ENCODE measurements at regions not wholly inside any gene's neighbourhood (a gene's known extent, or its start where the extent isn't known, plus 50 kb on each side); places are given as distances from the start of the nearest gene placed in this dataset.

- H3K4me1 ChIP-seq (ENCODE audit: control insufficient read depth in 1 of 2, insufficient read depth in 2 of 2, low read depth in 1 of 2, low read length in 1 of 2) = peaks cover 0 to 32% of the 10 kb centered on the region in 2 experiments; a peak in 2 of 4 replicates
- no peaks in the 10 kb centered on the region for H4K20me1 ChIP-seq (ENCODE audit: insufficient read depth)
- no peak overlapping the region for H3K4me3 ChIP-seq (ENCODE audit: low read depth in 2 of 2, low read length in 1 of 2)
- no peak overlapping the region for H2AFZ ChIP-seq (ENCODE audit: low read depth)
- no peak overlapping the region for H3K9ac ChIP-seq
- no peak for DNase-seq
- CTCF ChIA-PET = interaction anchor here (1.7 kb wide), 1 partner anchor 18 kb away, joined by 4 read pairs; no protein-coding TSS in a partner anchor
- H3K79me2 ChIP-seq (ENCODE audit: insufficient read depth) = no peaks in the 10 kb centered on the region
- H3K4me2 ChIP-seq = no peak overlapping the region
- H3K36me3 ChIP-seq (replicated peaks in 1 of 2; ENCODE audit: control insufficient read depth in 1 of 2, insufficient read depth in 2 of 2, low read length in 1 of 2) = no peaks in the 10 kb centered on the region
- H3F3A ChIP-seq (replicated peaks; ENCODE audit: insufficient read depth) = no peaks in the 10 kb centered on the region
- no peaks in the 10 kb centered on the region for H3K27me3 ChIP-seq (ENCODE audit: insufficient read depth)
- WGBS (ENCODE audit: low lambda C conversion rate) = 54% methylated on average over 2 of the region's 2 CpGs
- no peaks in the 10 kb centered on the region for H3K9me2 ChIP-seq
- POLR2A ChIA-PET = no interaction called here
- no peaks in the 10 kb centered on the region for H3K9me3 ChIP-seq
- TF ChIP-seq, protein P1, sequence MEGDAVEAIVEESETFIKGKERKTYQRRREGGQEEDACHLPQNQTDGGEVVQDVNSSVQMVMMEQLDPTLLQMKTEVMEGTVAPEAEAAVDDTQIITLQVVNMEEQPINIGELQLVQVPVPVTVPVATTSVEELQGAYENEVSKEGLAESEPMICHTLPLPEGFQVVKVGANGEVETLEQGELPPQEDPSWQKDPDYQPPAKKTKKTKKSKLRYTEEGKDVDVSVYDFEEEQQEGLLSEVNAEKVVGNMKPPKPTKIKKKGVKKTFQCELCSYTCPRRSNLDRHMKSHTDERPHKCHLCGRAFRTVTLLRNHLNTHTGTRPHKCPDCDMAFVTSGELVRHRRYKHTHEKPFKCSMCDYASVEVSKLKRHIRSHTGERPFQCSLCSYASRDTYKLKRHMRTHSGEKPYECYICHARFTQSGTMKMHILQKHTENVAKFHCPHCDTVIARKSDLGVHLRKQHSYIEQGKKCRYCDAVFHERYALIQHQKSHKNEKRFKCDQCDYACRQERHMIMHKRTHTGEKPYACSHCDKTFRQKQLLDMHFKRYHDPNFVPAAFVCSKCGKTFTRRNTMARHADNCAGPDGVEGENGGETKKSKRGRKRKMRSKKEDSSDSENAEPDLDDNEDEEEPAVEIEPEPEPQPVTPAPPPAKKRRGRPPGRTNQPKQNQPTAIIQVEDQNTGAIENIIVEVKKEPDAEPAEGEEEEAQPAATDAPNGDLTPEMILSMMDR (IDR thresholded peaks at IDR 0.05) = no peak
- TF ChIP-seq CHD2 (IDR thresholded peaks at IDR 0.05; ENCODE audit: low read length, partially characterized antibody) (no peak), MEF2A (IDR thresholded peaks at IDR 0.05; ENCODE audit: borderline replicate concordance, low read depth) (no peak), NRF1 (IDR thresholded peaks at IDR 0.05; ENCODE audit: low read depth, low read length) (no peak), SMC3 (IDR thresholded peaks at IDR 0.05; ENCODE audit: low read depth, low read length) (no peak), NFIC (IDR thresholded peaks at IDR 0.05; ENCODE audit: borderline replicate concordance) (no peak), FOXJ3 (CRISPR knock-in tag; IDR thresholded peaks at IDR 0.05) (no peak), MXI1 (IDR thresholded peaks at IDR 0.05; ENCODE audit: low read depth, low read length) (no peak), EZH2phosphoT487 (IDR thresholded peaks at IDR 0.05; ENCODE audit: borderline replicate concordance, low read depth) (no peak), EP300 (IDR thresholded peaks at IDR 0.05; ENCODE audit: borderline replicate concordance in 1 of 2, low read depth in 1 of 2, low read length in 1 of 2) (no peak), TAF1 (IDR thresholded peaks at IDR 0.05; ENCODE audit: borderline replicate concordance, low read depth, low read length) (no peak), PBX3 (IDR thresholded peaks at IDR 0.05) (no peak)
- TF ChIP-seq, protein P2, sequence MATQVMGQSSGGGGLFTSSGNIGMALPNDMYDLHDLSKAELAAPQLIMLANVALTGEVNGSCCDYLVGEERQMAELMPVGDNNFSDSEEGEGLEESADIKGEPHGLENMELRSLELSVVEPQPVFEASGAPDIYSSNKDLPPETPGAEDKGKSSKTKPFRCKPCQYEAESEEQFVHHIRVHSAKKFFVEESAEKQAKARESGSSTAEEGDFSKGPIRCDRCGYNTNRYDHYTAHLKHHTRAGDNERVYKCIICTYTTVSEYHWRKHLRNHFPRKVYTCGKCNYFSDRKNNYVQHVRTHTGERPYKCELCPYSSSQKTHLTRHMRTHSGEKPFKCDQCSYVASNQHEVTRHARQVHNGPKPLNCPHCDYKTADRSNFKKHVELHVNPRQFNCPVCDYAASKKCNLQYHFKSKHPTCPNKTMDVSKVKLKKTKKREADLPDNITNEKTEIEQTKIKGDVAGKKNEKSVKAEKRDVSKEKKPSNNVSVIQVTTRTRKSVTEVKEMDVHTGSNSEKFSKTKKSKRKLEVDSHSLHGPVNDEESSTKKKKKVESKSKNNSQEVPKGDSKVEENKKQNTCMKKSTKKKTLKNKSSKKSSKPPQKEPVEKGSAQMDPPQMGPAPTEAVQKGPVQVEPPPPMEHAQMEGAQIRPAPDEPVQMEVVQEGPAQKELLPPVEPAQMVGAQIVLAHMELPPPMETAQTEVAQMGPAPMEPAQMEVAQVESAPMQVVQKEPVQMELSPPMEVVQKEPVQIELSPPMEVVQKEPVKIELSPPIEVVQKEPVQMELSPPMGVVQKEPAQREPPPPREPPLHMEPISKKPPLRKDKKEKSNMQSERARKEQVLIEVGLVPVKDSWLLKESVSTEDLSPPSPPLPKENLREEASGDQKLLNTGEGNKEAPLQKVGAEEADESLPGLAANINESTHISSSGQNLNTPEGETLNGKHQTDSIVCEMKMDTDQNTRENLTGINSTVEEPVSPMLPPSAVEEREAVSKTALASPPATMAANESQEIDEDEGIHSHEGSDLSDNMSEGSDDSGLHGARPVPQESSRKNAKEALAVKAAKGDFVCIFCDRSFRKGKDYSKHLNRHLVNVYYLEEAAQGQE (IDR thresholded peaks at IDR 0.05; ENCODE audit: low read depth, low read length) = no peak
- TF ChIP-seq, protein P3, sequence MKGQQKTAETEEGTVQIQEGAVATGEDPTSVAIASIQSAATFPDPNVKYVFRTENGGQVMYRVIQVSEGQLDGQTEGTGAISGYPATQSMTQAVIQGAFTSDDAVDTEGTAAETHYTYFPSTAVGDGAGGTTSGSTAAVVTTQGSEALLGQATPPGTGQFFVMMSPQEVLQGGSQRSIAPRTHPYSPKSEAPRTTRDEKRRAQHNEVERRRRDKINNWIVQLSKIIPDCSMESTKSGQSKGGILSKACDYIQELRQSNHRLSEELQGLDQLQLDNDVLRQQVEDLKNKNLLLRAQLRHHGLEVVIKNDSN (IDR thresholded peaks at IDR 0.05; ENCODE audit: borderline replicate concordance, low read depth) = no peak
- TF ChIP-seq, protein P4, sequence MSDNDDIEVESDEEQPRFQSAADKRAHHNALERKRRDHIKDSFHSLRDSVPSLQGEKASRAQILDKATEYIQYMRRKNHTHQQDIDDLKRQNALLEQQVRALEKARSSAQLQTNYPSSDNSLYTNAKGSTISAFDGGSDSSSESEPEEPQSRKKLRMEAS (IDR thresholded peaks at IDR 0.05; ENCODE audit: low read depth) = no peak
- H3K27ac ChIP-seq (ENCODE audit: low read depth in 2 of 2, low read length in 1 of 2) = no peak overlapping the region
These were observed 231.8 kb upstream of the CACNA2D1 start for GRCh38 chr7:82675396-82675795.
